ENCODE measurements at regions not wholly inside any gene's neighbourhood (a gene's known extent, or its start where the extent isn't known, plus 50 kb on each side); places are given as distances from the start of the nearest gene placed in this dataset.

DNA sequence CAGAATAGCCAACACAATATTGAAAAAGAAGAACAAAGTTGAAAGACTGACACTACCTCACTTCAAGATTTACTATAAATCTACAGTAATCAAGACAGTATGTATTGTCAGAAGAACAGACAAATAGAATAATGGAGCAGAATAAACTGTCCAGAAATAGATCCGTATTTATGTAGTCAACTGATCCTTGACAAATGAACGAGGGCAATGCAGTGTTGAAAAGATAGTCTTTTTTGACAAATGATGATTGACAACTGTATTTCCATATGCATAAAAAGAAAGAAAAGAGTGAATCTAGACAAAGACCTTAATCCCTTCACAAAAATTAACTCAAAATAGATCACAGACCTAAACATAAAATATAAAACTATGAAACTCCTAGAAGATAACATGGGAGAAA is 767.1 kb downstream of the KCNA4 start:
- intact Hi-C loops (cut with DNase I; ENCODE audit: low total_unique reads) = no loop called here
- TF ChIP-seq, protein P1, sequence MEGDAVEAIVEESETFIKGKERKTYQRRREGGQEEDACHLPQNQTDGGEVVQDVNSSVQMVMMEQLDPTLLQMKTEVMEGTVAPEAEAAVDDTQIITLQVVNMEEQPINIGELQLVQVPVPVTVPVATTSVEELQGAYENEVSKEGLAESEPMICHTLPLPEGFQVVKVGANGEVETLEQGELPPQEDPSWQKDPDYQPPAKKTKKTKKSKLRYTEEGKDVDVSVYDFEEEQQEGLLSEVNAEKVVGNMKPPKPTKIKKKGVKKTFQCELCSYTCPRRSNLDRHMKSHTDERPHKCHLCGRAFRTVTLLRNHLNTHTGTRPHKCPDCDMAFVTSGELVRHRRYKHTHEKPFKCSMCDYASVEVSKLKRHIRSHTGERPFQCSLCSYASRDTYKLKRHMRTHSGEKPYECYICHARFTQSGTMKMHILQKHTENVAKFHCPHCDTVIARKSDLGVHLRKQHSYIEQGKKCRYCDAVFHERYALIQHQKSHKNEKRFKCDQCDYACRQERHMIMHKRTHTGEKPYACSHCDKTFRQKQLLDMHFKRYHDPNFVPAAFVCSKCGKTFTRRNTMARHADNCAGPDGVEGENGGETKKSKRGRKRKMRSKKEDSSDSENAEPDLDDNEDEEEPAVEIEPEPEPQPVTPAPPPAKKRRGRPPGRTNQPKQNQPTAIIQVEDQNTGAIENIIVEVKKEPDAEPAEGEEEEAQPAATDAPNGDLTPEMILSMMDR (IDR thresholded peaks at IDR 0.05) = no peak
- no peak for TF ChIP-seq POLR2A (IDR thresholded peaks at IDR 0.05)
- H3K27ac ChIP-seq = no peak overlapping the region
- no peaks in the 10 kb centered on the region for H3K9me3 ChIP-seq
- H3K36me3 ChIP-seq (ENCODE audit: low read depth, missing control alignments) = no peaks in the 10 kb centered on the region
- 76 to 87% methylated on average over 2 of the region's 2 CpGs for WGBS, 2 donors
- no peak overlapping the region for H3K4me3 ChIP-seq
- no peaks in the 10 kb centered on the region for H3K27me3 ChIP-seq
- no peaks in the 10 kb centered on the region for H3K4me1 ChIP-seq
- no peak for DNase-seq

DNA sequence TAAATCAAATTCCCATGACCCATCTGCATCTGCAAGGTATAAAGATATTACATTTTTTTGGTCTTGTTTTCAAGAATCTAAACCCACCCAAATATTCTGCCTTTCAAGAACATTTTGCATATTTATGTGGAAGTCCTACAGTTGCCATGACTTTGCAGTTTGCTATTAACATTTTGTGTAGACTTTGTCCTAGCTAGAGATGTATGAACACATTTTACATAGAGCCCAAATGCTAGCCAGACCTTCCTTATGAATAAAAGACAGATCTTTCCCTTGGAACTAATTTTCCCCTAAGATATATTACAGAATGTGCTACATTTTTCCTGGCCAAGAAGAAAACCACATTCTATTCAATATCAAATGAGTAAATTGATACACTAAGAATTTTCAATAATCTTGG is 772.5 kb downstream of the KCNA4 start:
- Histone ChIP-seq H3K27ac (no peak overlapping the region), H3K4me1 (no peaks in the 10 kb centered on the region), H3K9me3 (no peaks in the 10 kb centered on the region), H3K36me3 (ENCODE audit: low read depth, missing control alignments) (no peaks in the 10 kb centered on the region), H3K4me3 (no peak overlapping the region), H3K27me3 (no peaks in the 10 kb centered on the region)
- TF ChIP-seq POLR2A (IDR thresholded peaks at IDR 0.05) = no peak
- TF ChIP-seq, protein P1 (IDR thresholded peaks at IDR 0.05) = no peak
- intact Hi-C loops (cut with DNase I; ENCODE audit: low total_unique reads) = no loop called here
- no peak for DNase-seq

DNA sequence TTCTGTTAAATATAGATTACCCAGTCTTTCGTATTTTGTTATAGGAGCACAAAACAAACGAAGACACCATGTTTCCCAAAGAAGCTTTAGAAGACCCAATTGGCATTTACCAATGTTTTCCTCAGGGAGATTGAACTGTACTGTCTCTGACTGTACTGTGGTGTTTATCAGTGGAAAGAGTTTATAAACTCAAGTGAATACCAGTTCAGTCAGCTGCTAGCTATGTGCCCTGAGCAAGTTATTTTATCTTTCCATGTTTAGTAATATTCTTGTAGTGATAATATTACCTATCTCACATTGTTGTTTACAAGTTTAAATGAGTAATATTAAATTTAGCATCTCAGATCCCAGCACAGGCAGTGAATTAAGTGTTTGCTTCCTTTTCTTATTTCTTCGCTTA is 773.2 kb downstream of the KCNA4 start:
- TF ChIP-seq POLR2A (IDR thresholded peaks at IDR 0.05) = no peak
- TF ChIP-seq, protein P1 (IDR thresholded peaks at IDR 0.05) = no peak
- DNase-seq = no peak
- no peak overlapping the region for H3K4me3 ChIP-seq

DNA sequence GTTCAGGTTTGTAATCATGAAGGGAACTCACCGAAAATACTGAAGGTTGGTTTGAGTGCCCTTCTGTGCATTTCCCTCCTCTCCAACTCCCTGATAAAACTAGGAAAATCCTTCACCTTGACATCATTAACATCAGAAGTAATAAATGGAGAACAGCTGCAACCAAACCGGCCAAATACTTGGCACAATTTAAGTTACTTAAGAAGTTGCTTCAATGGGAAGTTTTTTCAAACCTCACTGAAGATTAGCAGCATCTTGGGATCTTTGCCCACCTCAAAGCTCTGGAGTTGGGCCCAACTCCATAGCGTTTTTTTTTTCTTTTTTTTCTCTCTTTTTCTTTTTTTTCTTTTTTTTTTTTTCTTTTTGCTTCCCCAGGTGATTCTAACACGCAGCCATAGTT is 784.8 kb downstream of the KCNA4 start:
- no peaks in the 10 kb centered on the region for H3K4me1 ChIP-seq
- intact Hi-C loops (cut with DNase I; ENCODE audit: low total_unique reads) = no loop called here
- H3K27ac ChIP-seq = no peak overlapping the region
- H3K9me3 ChIP-seq = no peaks in the 10 kb centered on the region
- WGBS, 2 donors = 36 to 53% methylated on average over 4 of the region's 4 CpGs
- DNase-seq = no peak
- no peaks in the 10 kb centered on the region for H3K27me3 ChIP-seq
- H3K4me3 ChIP-seq = no peak overlapping the region
- no peaks in the 10 kb centered on the region for H3K36me3 ChIP-seq (ENCODE audit: low read depth, missing control alignments)
- TF ChIP-seq, protein P1 (IDR thresholded peaks at IDR 0.05) = no peak
- no peak for TF ChIP-seq POLR2A (IDR thresholded peaks at IDR 0.05)

More for the DNA sequence above, 773.2 kb downstream of the KCNA4 start:
- intact Hi-C loops (cut with DNase I; ENCODE audit: low total_unique reads) = no loop called here
- Histone ChIP-seq H3K4me1 (no peaks in the 10 kb centered on the region), H3K9me3 (no peaks in the 10 kb centered on the region), H3K27ac (no peak overlapping the region), H3K36me3 (ENCODE audit: low read depth, missing control alignments) (no peaks in the 10 kb centered on the region), H3K27me3 (no peaks in the 10 kb centered on the region)
- 88 to 91% methylated on average over 3 of the region's 3 CpGs for WGBS, 2 donors

DNA sequence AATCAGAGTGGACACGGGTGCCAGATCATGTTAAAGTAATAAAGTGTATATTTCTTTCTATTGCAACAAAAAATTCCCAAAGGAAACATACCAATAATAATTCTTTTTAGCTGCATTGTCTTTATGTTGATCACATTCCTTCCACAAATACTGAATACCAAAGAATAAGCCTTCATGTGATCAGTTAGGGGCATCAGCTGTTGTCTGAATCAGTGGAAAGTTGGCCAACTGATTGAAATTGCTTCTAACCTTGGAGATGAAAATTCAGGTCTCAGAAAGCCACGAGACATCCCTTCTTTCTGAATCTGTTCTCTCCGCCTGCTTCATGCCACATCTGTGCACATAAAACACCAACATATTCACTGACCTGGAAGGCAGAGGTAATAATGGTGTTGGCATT is 785.2 kb downstream of the KCNA4 start:
- Histone ChIP-seq H3K36me3 (ENCODE audit: low read depth, missing control alignments) (no peaks in the 10 kb centered on the region), H3K4me1 (no peaks in the 10 kb centered on the region), H3K4me3 (no peak overlapping the region), H3K9me3 (no peaks in the 10 kb centered on the region), H3K27ac (no peak overlapping the region), H3K27me3 (no peaks in the 10 kb centered on the region)
- no peak for TF ChIP-seq POLR2A (IDR thresholded peaks at IDR 0.05)
- TF ChIP-seq, protein P1 (IDR thresholded peaks at IDR 0.05) = no peak
- DNase-seq = no peak
- intact Hi-C loops (cut with DNase I; ENCODE audit: low total_unique reads) = no loop called here
- 64 to 74% methylated on average over 3 of the region's 3 CpGs for WGBS, 2 donors
